Neural progenitor cell (in vitro differentiated cells): ENCODE measurements at regions not wholly inside any gene's neighbourhood (a gene's known extent, or its start where the extent isn't known, plus 50 kb on each side); places are given as distances from the start of the nearest gene placed in this dataset.

Experiments
- CTCF ChIP-seq: fragments of 200-600 bp; sonication (generic); IDR thresholded peaks from 2 replicates; pipeline ENCODE4 v1.5.1; 2017; ENCODE audit warnings: antibody characterized with exemption, mild to moderate bottlenecking
- EZH2 ChIP-seq: fragments of 200-600 bp; sonication (generic); IDR thresholded peaks from 2 replicates; pipeline ENCODE4 v1.6.1; 2017; ENCODE audit warnings: antibody characterized with exemption, mild to moderate bottlenecking, moderate library complexity
- EZH2phosphoT487 ChIP-seq: fragments of 200-600 bp; sonication (generic); IDR thresholded peaks from 2 replicates; pipeline ENCODE4 v1.6.1; 2017; ENCODE audit warnings: antibody characterized with exemption

- no peak for TF ChIP-seq CTCF
- TF ChIP-seq EZH2phosphoT487, result no peak
- no peak for TF ChIP-seq EZH2
These were observed 112.2 kb downstream of the FOXD1 start for GRCh38 chr5:73336366-73336765.
